A549 (cell line): ENCODE measurements at regions not wholly inside any gene's neighbourhood (a gene's known extent, or its start where the extent isn't known, plus 50 kb on each side); places are given as distances from the start of the nearest gene placed in this dataset.

Source experiments
- CTCF ChIP-seq: fragments of >200 bp; sonication (Bioruptor Twin); formaldehyde crosslinking; IDR thresholded peaks from 3 replicates; pipeline ENCODE4 v1.5.1; 2016
- EP300 ChIP-seq, 2 experiments: fragments of >200 bp; sonication (Bioruptor Twin); formaldehyde crosslinking; IDR thresholded peaks; 2 replicates in 1 of 2; 3 replicates in 1 of 2; pipeline ENCODE4 v1.6.1; 2016 to 2017
- PHF8 ChIP-seq: fragments of 200-600 bp; sonication (generic); IDR thresholded peaks from 2 replicates; pipeline ENCODE4 v1.6.1; 2016; ENCODE audit warnings: low read depth, mild to moderate bottlenecking, antibody characterized with exemption, moderate library complexity, borderline replicate concordance
- POLR2A ChIP-seq: IDR thresholded peaks from 2 replicates; pipeline ENCODE4 v1.6.1; 2012; ENCODE audit warnings: mild to moderate bottlenecking, low read length

- no peak for TF ChIP-seq PHF8
- no peak for TF ChIP-seq POLR2A
- TF ChIP-seq CTCF: no peak
- no peak for TF ChIP-seq EP300 (IDR thresholded peaks at IDR 0.05)
Measured at GRCh38 chr3:139267300-139268246, 76.2 kb upstream of the MRPS22 start.
